Uterus (tissue), 3 donors: ENCODE measurements at regions not wholly inside any gene's neighbourhood (a gene's known extent, or its start where the extent isn't known, plus 50 kb on each side); places are given as distances from the start of the nearest gene placed in this dataset.

ENCODE experiments used
- DNase-seq, 2 donors: peaks; one replicate each; pipeline ENCODE4 v3.0.0-alpha.2; 2019 to 2020
- H3K27ac ChIP-seq, 2 donors: fragments of 200-600 bp; sonication (generic); 1 replicate in 1 of 2; 2 replicates in 1 of 2; pipeline ENCODE4 v1.5.1; 2016 to 2018
- H3K27me3 ChIP-seq, 2 donors: fragments of 200-600 bp; sonication (generic); one replicate each; pipeline ENCODE4 v1.5.1; 2018 to 2019; ENCODE audit warnings: control low read depth in 1 of 2
- H3K36me3 ChIP-seq, 2 donors: fragments of 200-600 bp; sonication (generic); one replicate each; pipeline ENCODE4 v1.5.1; 2019; ENCODE audit warnings: control low read depth in 1 of 2
- H3K4me1 ChIP-seq, 2 donors: fragments of 200-600 bp; sonication (generic); one replicate each; pipeline ENCODE4 v1.5.1; 2018 to 2019; ENCODE audit warnings: control low read depth in 1 of 2
- H3K4me3 ChIP-seq, 2 donors: fragments of 200-600 bp; sonication (generic); 1 replicate in 1 of 2; 2 replicates in 1 of 2; pipeline ENCODE4 v1.5.1; 2018 to 2019; ENCODE audit warnings: mild to moderate bottlenecking in 1 of 2
- H3K9me3 ChIP-seq, 2 donors: fragments of 200-600 bp; sonication (generic); one replicate each; pipeline ENCODE4 v1.5.1; 2019; ENCODE audit warnings: control low read depth in 1 of 2
- CTCF ChIP-seq, 4 experiments: fragments of 200-600 bp in 2 of 4; fragments of 450-650 bp in 2 of 4; sonication (generic) in 2 of 4; IDR thresholded peaks; one replicate each; pipeline ENCODE4 v1.5.1; 2016 to 2019; ENCODE audit warnings: antibody characterized with exemption in 4 of 4, mild to moderate bottlenecking in 2 of 4, moderate library complexity in 1 of 4
- POLR2A ChIP-seq, 2 donors: fragments of 450-650 bp; IDR thresholded peaks; one replicate each; pipeline ENCODE4 v1.6.1; 2016; ENCODE audit warnings: antibody characterized with exemption in 2 of 2, mild to moderate bottlenecking in 1 of 2, moderate library complexity in 1 of 2
- intact Hi-C: fragments of 100-400 bp; cut with DNase I; formaldehyde crosslinking; loops from one replicate; pipeline ENCODE4 v1.15.1; 2023; ENCODE audit warnings: low total_unique reads
- donor health status: DM: yes; HTN: yes; CAD: no.

DNA sequence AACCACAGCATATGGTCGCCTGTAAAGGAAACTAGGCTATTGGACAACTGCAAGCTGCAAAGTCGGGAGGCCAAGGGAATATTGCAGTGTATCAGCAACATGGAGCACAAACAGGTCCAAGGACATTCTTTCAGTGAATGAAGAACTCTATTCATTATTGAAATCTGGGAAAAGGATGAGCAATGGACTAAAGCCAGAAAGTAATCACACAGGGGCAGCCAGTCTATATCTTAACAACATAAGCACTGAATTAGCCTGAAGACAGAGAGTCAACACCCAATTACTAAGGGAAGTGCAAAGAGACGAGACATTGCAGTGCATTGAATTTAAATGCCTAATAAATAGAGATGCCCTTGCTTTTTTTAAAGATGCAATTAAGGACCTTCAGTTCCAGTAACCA is 615.5 kb upstream of the SETBP1 start:
- Histone ChIP-seq H3K27me3 (no peaks in the 10 kb centered on the region), H3K4me3 (no peak overlapping the region), H3K9me3 (no peaks in the 10 kb centered on the region), H3K4me1 (no peaks in the 10 kb centered on the region), H3K36me3 (no peaks in the 10 kb centered on the region), H3K27ac (no peak overlapping the region)
- intact Hi-C loops, result no loop called here
- DNase-seq, result no peak
- TF ChIP-seq POLR2A (IDR thresholded peaks at IDR 0.05), result no peak
- no peak for TF ChIP-seq CTCF (IDR thresholded peaks at IDR 0.05)

- H3K27me3 ChIP-seq, result no peaks in the 10 kb centered on the region
- no peaks in the 10 kb centered on the region for H3K9me3 ChIP-seq
- no peaks in the 10 kb centered on the region for H3K36me3 ChIP-seq
- H3K27ac ChIP-seq, result no peak overlapping the region
- no peak for DNase-seq
- TF ChIP-seq POLR2A (IDR thresholded peaks at IDR 0.05) (no peak), CTCF (IDR thresholded peaks at IDR 0.05) (no peak)
- intact Hi-C loops, result no loop called here
- H3K4me3 ChIP-seq, result no peak overlapping the region
- H3K4me1 ChIP-seq, result no peaks in the 10 kb centered on the region
Measured at GRCh38 chr18:44066541-44066940, 614.1 kb upstream of the SETBP1 start.

DNA sequence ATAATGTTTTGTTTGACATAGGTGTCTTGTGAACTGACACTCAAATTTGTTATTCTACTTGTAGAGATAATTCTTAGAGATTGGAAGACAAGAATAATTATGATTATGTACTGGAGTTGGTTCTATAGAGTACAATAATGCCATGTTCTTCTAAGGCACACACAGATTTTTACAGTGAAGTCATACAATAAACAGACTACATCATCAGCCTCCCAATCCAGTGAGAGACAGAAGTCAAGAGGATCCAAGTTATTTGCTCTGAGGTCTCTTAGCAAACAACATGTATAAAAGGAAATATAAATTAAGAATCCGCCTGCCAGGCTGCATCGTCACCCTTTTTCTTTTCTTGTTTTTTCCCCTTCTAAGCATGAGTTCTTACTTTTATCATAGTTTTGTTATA is 613.5 kb upstream of the SETBP1 start:
- intact Hi-C loops, result no loop called here
- H3K36me3 ChIP-seq, result no peaks in the 10 kb centered on the region
- H3K4me1 ChIP-seq, result no peaks in the 10 kb centered on the region
- no peak for DNase-seq
- no peak overlapping the region for H3K4me3 ChIP-seq
- H3K27ac ChIP-seq, result no peak overlapping the region
- TF ChIP-seq CTCF (IDR thresholded peaks at IDR 0.05) (no peak), POLR2A (IDR thresholded peaks at IDR 0.05) (no peak)
- no peaks in the 10 kb centered on the region for H3K9me3 ChIP-seq
- no peaks in the 10 kb centered on the region for H3K27me3 ChIP-seq

- TF ChIP-seq CTCF (IDR thresholded peaks at IDR 0.05) (no peak), POLR2A (IDR thresholded peaks at IDR 0.05) (no peak)
- intact Hi-C loops, result no loop called here
- no peaks in the 10 kb centered on the region for H3K4me1 ChIP-seq
- no peak for DNase-seq
- H3K36me3 ChIP-seq, result no peaks in the 10 kb centered on the region
- no peaks in the 10 kb centered on the region for H3K27me3 ChIP-seq
- H3K27ac ChIP-seq, result no peak overlapping the region
- no peaks in the 10 kb centered on the region for H3K9me3 ChIP-seq
- H3K4me3 ChIP-seq, result no peak overlapping the region
Measured at GRCh38 chr18:44075038-44075437, 605.6 kb upstream of the SETBP1 start.

DNA sequence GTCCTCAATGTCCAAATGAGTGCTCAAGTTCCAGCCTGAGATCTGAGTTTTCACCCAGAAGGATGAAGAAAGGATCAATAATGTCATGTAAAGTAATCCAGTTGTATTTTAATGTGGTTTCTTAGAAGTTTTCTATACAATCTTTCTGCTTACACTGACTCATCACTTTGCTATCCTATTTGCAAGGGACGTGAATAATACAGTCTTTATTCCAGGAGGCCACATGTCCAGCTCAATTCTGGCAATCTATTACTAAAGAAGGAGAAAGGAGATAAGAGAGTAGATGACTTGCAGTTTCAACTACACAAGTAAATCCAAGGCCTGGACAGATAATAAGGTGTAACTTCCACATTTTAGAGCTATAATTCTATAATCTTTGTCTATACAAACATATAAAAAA is 601.1 kb upstream of the SETBP1 start:
- intact Hi-C loops, result no loop called here
- TF ChIP-seq CTCF (IDR thresholded peaks at IDR 0.05), result no peak

More for the DNA sequence above, 601.1 kb upstream of the SETBP1 start:
- Histone ChIP-seq H3K4me1 (no peaks in the 10 kb centered on the region), H3K4me3 (no peak overlapping the region), H3K36me3 (no peaks in the 10 kb centered on the region), H3K27ac (no peak overlapping the region), H3K9me3 (no peaks in the 10 kb centered on the region), H3K27me3 (no peaks in the 10 kb centered on the region)
- DNase-seq, result no peak
